B cell (primary cell): ENCODE measurements at regions not wholly inside any gene's neighbourhood (a gene's known extent, or its start where the extent isn't known, plus 50 kb on each side); places are given as distances from the start of the nearest gene placed in this dataset.

Source experiments
- ATAC-seq: fragments of 200-7000 bp; cut with Tn5 transposase; one replicate; pipeline ENCODE4 v1.10.0; 2021; ENCODE audit warnings: low read depth, mild to moderate bottlenecking, moderate number of reproducible peaks, moderate library complexity
- CTCF ChIA-PET: fragments of 350-600 bp; sonication (Branson Sonifier 250); formaldehyde crosslinking; loops from one replicate; lab custom pipeline; 2021; ENCODE audit warnings: antibody characterized with exemption, inconsistent platforms; lab: Charles Lee
- POLR2A ChIA-PET: fragments of 350-600 bp; sonication (Branson Sonifier 250); formaldehyde crosslinking; loops from one replicate; lab custom pipeline; 2021; ENCODE audit warnings: antibody characterized with exemption; lab: Charles Lee
- DNase-seq: peaks from one replicate; pipeline ENCODE4 v3.0.0; 2013
- H2AFZ ChIP-seq: 2 replicates; pipeline ENCODE4 v1.6.1; 2012; ENCODE audit warnings: mild to moderate bottlenecking, low read depth, low read length; ENCODE audit not compliant: insufficient read depth, poor library complexity, severe bottlenecking
- H3K27ac ChIP-seq, 2 donors: 1 replicate in 1 of 2; 2 replicates in 1 of 2; pipeline ENCODE4 v1.5.1; 2012 to 2013; ENCODE audit warnings: low read length in 2 of 2, mild to moderate bottlenecking in 2 of 2, moderate library complexity in 1 of 2
- H3K27me3 ChIP-seq, 4 experiments: fragments of 200-600 bp in 1 of 4; sonication (generic) in 1 of 4; replicated peaks in 1 of 4; 1 replicate in 2 of 4; 2 replicates in 2 of 4; pipeline versions ENCODE4 v1.6.1 to v1.7.0; 2013 to 2016; ENCODE audit warnings: low read length in 3 of 4, mild to moderate bottlenecking in 2 of 4, mixed read lengths in 1 of 4, moderate library complexity in 1 of 4; ENCODE audit not compliant: insufficient read depth in 4 of 4, control insufficient read depth in 3 of 4; ENCODE audit errors: control extremely low read depth in 1 of 4
- H3K36me3 ChIP-seq, 2 experiments: replicated peaks in 1 of 2; 1 replicate in 1 of 2; 2 replicates in 1 of 2; pipeline versions ENCODE4 v1.6.1 to v1.7.1; 2013; ENCODE audit warnings: low read length in 1 of 2; ENCODE audit not compliant: insufficient read depth in 2 of 2, control insufficient read depth in 1 of 2; ENCODE audit errors: control extremely low read depth in 1 of 2, extremely low read depth in 1 of 2
- H3K4me1 ChIP-seq, 2 donors: fragments of 200-600 bp in 1 of 2; sonication (generic) in 1 of 2; 1 replicate in 1 of 2; 2 replicates in 1 of 2; pipeline versions ENCODE4 v1.5.1 to v1.6.1; 2013 to 2017; ENCODE audit warnings: low read length in 2 of 2; ENCODE audit not compliant: control insufficient read depth in 2 of 2, insufficient read depth in 2 of 2
- H3K4me2 ChIP-seq: replicated peaks from 2 replicates; pipeline ENCODE3; 2012; ENCODE audit warnings: mild to moderate bottlenecking, low read depth, low read length; ENCODE audit not compliant: poor library complexity, severe bottlenecking
- H3K4me3 ChIP-seq, 5 experiments: fragments of 200-600 bp in 1 of 5; sonication (generic) in 1 of 5; 1 replicate in 3 of 5; 2 replicates in 2 of 5; pipeline versions ENCODE4 v1.5.1 to v1.7.0; 2011 to 2016; ENCODE audit warnings: low read length in 4 of 5, mild to moderate bottlenecking in 4 of 5, low read depth in 2 of 5, control low read depth in 1 of 5, moderate library complexity in 1 of 5; ENCODE audit not compliant: insufficient read depth in 1 of 5; ENCODE audit errors: control extremely low read depth in 1 of 5, extremely low read depth in 1 of 5
- H3K79me2 ChIP-seq: fragments of 200-600 bp; sonication (generic); one replicate; pipeline ENCODE4 v1.6.0; 2016; ENCODE audit warnings: low read length; ENCODE audit not compliant: control insufficient read depth, insufficient read depth
- H3K9ac ChIP-seq: fragments of 200-600 bp; sonication (generic); 2 replicates; pipeline ENCODE4 v1.6.1; 2017; ENCODE audit warnings: mild to moderate bottlenecking, low read length, moderate library complexity
- H3K9me3 ChIP-seq, 3 donors: one replicate each; pipeline versions ENCODE4 v1.6.1 to v1.7.1; 2013; ENCODE audit warnings: low read length in 2 of 3; ENCODE audit not compliant: control insufficient read depth in 2 of 3, insufficient read depth in 1 of 3; ENCODE audit errors: control extremely low read depth in 1 of 3
- H4K20me1 ChIP-seq: 2 replicates; pipeline ENCODE4 v1.6.0; 2012; ENCODE audit warnings: mild to moderate bottlenecking, low read length; ENCODE audit not compliant: insufficient read depth, control insufficient read depth, poor library complexity, severe bottlenecking
- H3K27ac Mint-ChIP-seq: one replicate; pipeline ENCODE4 v1.8.0; 2021; ENCODE audit warnings: mixed read lengths
- H3K27me3 Mint-ChIP-seq: one replicate; pipeline ENCODE4 v1.8.0; 2021; ENCODE audit warnings: mixed read lengths
- H3K4me1 Mint-ChIP-seq: one replicate; pipeline ENCODE4 v1.8.0; 2021; ENCODE audit warnings: mixed read lengths
- H3K4me3 Mint-ChIP-seq: one replicate; pipeline ENCODE4 v1.8.0; 2021; ENCODE audit warnings: mixed read lengths
- H3K9me3 Mint-ChIP-seq: one replicate; pipeline ENCODE4 v1.8.0; 2022; ENCODE audit warnings: mixed read lengths; ENCODE audit not compliant: insufficient read depth
- CTCF ChIP-seq: fragments of 200-600 bp; IDR thresholded peaks from one replicate; pipeline ENCODE4 v1.8.0; 2022; ENCODE audit warnings: antibody characterized with exemption, mild to moderate bottlenecking
- EZH2 ChIP-seq: IDR thresholded peaks from 2 replicates; pipeline ENCODE4 v1.6.1; 2012; ENCODE audit warnings: borderline replicate concordance, low read depth, mild to moderate bottlenecking, moderate library complexity, low read length; ENCODE audit not compliant: insufficient read depth, poor library complexity, severe bottlenecking
- WGBS: methylation state at CpG from one replicate; pipeline ENCODE4 v1.1.5; 2013; ENCODE audit warnings: missing lambda C conversion rate; ENCODE audit not compliant: insufficient coverage; 5-methylcytosine and 5-hydroxymethylcytosine counted together
- intact Hi-C: fragments of 100-400 bp; cut with micrococcal nuclease; formaldehyde crosslinking; loops from one replicate; pipeline ENCODE4 v1.10.0; 2022

GRCh38 chr13:72025836-72026235, 158.8 kb upstream of the DACH1 start:
- POLR2A ChIA-PET, result no interaction called here
- H3K4me3 ChIP-seq, result no peak overlapping the region
- H4K20me1 ChIP-seq, result no peaks in the 10 kb centered on the region
- ATAC-seq (no peak), DNase-seq (no peak)
- H3K4me2 ChIP-seq, result no peak overlapping the region
- no peaks in the 10 kb centered on the region for H3K36me3 ChIP-seq
- H3K27ac Mint-ChIP-seq, result no peak overlapping the region
- H3K27me3 Mint-ChIP-seq, result no peaks in the 10 kb centered on the region
- H3K9me3 ChIP-seq, result peaks cover 1 to 30% (median 4%) of the 10 kb centered on the region in 3 donors
- H3K9me3 Mint-ChIP-seq, result peaks cover 10% of the 10 kb centered on the region
- H2AFZ ChIP-seq, result no peak overlapping the region
- CTCF ChIA-PET, result no interaction called here
- intact Hi-C loops, result no loop called here
- H3K9ac ChIP-seq, result no peak overlapping the region
- TF ChIP-seq EZH2 (no peak), CTCF (no peak)
- no CpG with 5 or more reads among the region's 1 CpG for WGBS
- no peaks in the 10 kb centered on the region for H3K4me1 ChIP-seq
- H3K4me3 Mint-ChIP-seq, result no peak overlapping the region
- no peak overlapping the region for H3K27ac ChIP-seq
- no peaks in the 10 kb centered on the region for H3K4me1 Mint-ChIP-seq
- H3K27me3 ChIP-seq, result no peaks in the 10 kb centered on the region
- H3K79me2 ChIP-seq, result no peaks in the 10 kb centered on the region

GRCh38 chr13:72023895-72024294, 156.9 kb upstream of the DACH1 start:
- ATAC-seq (no peak), DNase-seq (no peak)
- TF ChIP-seq CTCF (no peak), EZH2 (no peak)
- no peak overlapping the region for H3K4me2 ChIP-seq
- Mint-ChIP-seq H3K4me1 (no peaks in the 10 kb centered on the region), H3K27me3 (no peaks in the 10 kb centered on the region), H3K9me3 (peaks cover 1% of the 10 kb centered on the region), H3K4me3 (no peak overlapping the region), H3K27ac (no peak overlapping the region)
- no peaks in the 10 kb centered on the region for H3K4me1 ChIP-seq
- no peaks in the 10 kb centered on the region for H3K79me2 ChIP-seq
- no peak overlapping the region for H2AFZ ChIP-seq
- peaks cover under 1 to 26% (median 1%) of the 10 kb centered on the region in 3 donors for H3K9me3 ChIP-seq
- POLR2A ChIA-PET, result no interaction called here
- intact Hi-C loops, result no loop called here
- CTCF ChIA-PET, result no interaction called here
- H3K36me3 ChIP-seq, result no peaks in the 10 kb centered on the region
- no peaks in the 10 kb centered on the region for H3K27me3 ChIP-seq
- no peak overlapping the region for H3K27ac ChIP-seq
- H4K20me1 ChIP-seq, result no peaks in the 10 kb centered on the region
- WGBS, result 89% methylated on average over 3 of the region's 6 CpGs
- no peak overlapping the region for H3K4me3 ChIP-seq
- no peak overlapping the region for H3K9ac ChIP-seq
